Osteocyte (in vitro differentiated cells): ENCODE measurements at regions not wholly inside any gene's neighbourhood (a gene's known extent, or its start where the extent isn't known, plus 50 kb on each side); places are given as distances from the start of the nearest gene placed in this dataset.

Experiments used
- DNase-seq: peaks from one replicate; pipeline ENCODE4 v3.0.0; 2021; ENCODE audit warnings: mixed read lengths; ENCODE audit not compliant: unreplicated experiment; ENCODE audit errors: extremely low spot score
- H3K27ac Mint-ChIP-seq: one replicate; pipeline ENCODE4 v1.8.0; 2021; ENCODE audit warnings: mild to moderate bottlenecking, mixed read lengths; ENCODE audit not compliant: unreplicated experiment
- H3K27me3 Mint-ChIP-seq: one replicate; pipeline ENCODE4 v1.8.0; 2021; ENCODE audit warnings: mixed read lengths; ENCODE audit not compliant: unreplicated experiment
- H3K36me3 Mint-ChIP-seq: one replicate; pipeline ENCODE4 v1.8.0; 2021; ENCODE audit warnings: mixed read lengths; ENCODE audit not compliant: unreplicated experiment
- H3K4me1 Mint-ChIP-seq: one replicate; pipeline ENCODE4 v1.8.0; 2021; ENCODE audit warnings: mixed read lengths; ENCODE audit not compliant: unreplicated experiment
- H3K4me3 Mint-ChIP-seq: one replicate; pipeline ENCODE4 v1.8.0; 2021; ENCODE audit warnings: mild to moderate bottlenecking, moderate library complexity, mixed read lengths; ENCODE audit not compliant: unreplicated experiment
- H3K9me3 Mint-ChIP-seq: one replicate; pipeline ENCODE4 v1.8.0; 2021; ENCODE audit warnings: mixed read lengths; ENCODE audit not compliant: unreplicated experiment
- CTCF ChIP-seq: fragments of 200-600 bp; sonication (generic); IDR thresholded peaks from 2 replicates; pipeline ENCODE4 v1.5.0; 2021; ENCODE audit warnings: antibody characterized with exemption, mild to moderate bottlenecking, moderate library complexity

GRCh38 chr18:73544032-73544431, 603.6 kb downstream of the FBXO15 start:
- DNase-seq = no peak
- Mint-ChIP-seq H3K36me3 (no peaks in the 10 kb centered on the region), H3K4me1 (no peaks in the 10 kb centered on the region), H3K27ac (no peak overlapping the region), H3K27me3 (peaks cover 29% of the 10 kb centered on the region), H3K9me3 (no peaks in the 10 kb centered on the region), H3K4me3 (no peak overlapping the region)
- TF ChIP-seq CTCF = no peak

DNA sequence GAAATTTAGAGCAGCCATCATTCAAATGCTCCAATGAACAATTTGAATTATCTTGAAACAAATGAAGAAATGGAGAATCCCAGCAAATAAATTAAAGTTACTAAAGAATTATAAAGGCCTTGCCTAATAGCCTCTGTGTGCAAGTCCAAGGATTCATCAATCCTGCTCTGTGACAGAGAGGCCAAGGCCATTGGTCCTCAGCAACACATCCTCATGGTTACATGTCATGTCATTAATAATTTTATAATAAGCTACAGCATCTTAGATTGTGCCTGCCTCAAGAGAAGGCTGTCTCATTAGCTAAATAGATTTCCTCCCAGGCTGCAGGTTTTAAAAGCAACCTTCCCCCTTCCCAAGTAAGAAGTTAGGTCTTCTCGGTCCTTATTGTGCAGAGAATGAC, 611.6 kb downstream of the FBXO15 start:
- DNase-seq = no peak
- no peaks in the 10 kb centered on the region for H3K4me1 Mint-ChIP-seq
- no peak overlapping the region for H3K27ac Mint-ChIP-seq
- H3K27me3 Mint-ChIP-seq = peaks cover 14% of the 10 kb centered on the region
- no peak overlapping the region for H3K4me3 Mint-ChIP-seq
- H3K36me3 Mint-ChIP-seq = no peaks in the 10 kb centered on the region
- no peaks in the 10 kb centered on the region for H3K9me3 Mint-ChIP-seq
- no peak for TF ChIP-seq CTCF

DNA sequence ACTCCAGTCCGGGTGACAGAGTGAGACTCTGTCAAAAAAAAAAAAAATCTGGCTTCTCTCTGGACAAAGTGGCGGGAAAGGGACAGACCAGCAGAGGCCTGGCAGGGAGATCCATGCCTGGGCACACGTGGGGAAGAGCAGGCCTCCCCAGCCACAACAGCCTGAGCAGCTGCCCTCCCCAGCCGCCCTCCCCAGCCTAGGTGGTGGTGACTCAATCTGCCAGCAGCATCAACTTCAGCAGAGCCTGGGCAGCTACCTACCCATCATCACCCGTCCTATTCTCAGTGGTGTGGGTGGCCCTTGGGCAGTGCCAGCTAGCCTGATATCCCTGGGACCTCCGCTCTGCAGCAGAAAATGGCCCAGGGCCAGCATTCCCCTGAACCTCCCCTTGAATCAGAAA, 612.4 kb downstream of the FBXO15 start:
- Mint-ChIP-seq H3K27ac (no peak overlapping the region), H3K9me3 (peaks cover 4% of the 10 kb centered on the region), H3K4me3 (no peak overlapping the region), H3K4me1 (no peaks in the 10 kb centered on the region), H3K27me3 (peaks cover 14% of the 10 kb centered on the region), H3K36me3 (no peaks in the 10 kb centered on the region)
- TF ChIP-seq CTCF = no peak
- DNase-seq = no peak

- Mint-ChIP-seq H3K9me3 (peaks cover 4% of the 10 kb centered on the region), H3K27me3 (no peaks in the 10 kb centered on the region), H3K27ac (no peak overlapping the region), H3K4me1 (peaks cover under 1% of the 10 kb centered on the region), H3K36me3 (no peaks in the 10 kb centered on the region), H3K4me3 (no peak overlapping the region)
- no peak for DNase-seq
- no peak for TF ChIP-seq CTCF
These were observed 616.0 kb downstream of the FBXO15 start for GRCh38 chr18:73531601-73532000.

- H3K4me3 Mint-ChIP-seq = no peak overlapping the region
- H3K27me3 Mint-ChIP-seq = peaks cover 1% of the 10 kb centered on the region
- DNase-seq = no peak
- TF ChIP-seq CTCF = no peak
- H3K27ac Mint-ChIP-seq = no peak overlapping the region
- H3K36me3 Mint-ChIP-seq = no peaks in the 10 kb centered on the region
- H3K4me1 Mint-ChIP-seq = peaks cover 3% of the 10 kb centered on the region
- peaks cover 4% of the 10 kb centered on the region for H3K9me3 Mint-ChIP-seq
These were observed 619.6 kb downstream of the FBXO15 start for GRCh38 chr18:73528066-73528465.
